ENCODE measurements at regions not wholly inside any gene's neighbourhood (a gene's known extent, or its start where the extent isn't known, plus 50 kb on each side); places are given as distances from the start of the nearest gene placed in this dataset.

DNA sequence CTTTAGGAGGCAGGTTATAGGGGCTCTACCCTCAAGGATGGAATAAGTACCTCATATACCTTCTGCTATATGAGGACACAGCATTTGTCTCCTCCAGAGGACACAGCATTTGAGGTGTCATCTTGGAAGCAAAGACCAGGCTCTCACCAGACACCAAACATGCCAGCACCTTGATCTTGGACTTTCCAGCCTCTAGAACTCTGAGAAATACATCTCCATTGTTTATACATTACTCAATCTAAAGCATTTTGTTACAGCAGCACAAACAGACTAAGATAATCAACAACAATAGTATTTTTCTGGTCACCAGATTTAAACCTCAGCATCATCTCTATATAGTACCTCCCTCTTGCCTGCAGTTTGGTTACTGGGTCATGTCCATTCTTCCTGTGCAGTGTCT is 237.5 kb upstream of the KLF3 start:
- TF ChIP-seq POLR2A (IDR thresholded peaks at IDR 0.05): no peak
- TF ChIP-seq, protein P1, sequence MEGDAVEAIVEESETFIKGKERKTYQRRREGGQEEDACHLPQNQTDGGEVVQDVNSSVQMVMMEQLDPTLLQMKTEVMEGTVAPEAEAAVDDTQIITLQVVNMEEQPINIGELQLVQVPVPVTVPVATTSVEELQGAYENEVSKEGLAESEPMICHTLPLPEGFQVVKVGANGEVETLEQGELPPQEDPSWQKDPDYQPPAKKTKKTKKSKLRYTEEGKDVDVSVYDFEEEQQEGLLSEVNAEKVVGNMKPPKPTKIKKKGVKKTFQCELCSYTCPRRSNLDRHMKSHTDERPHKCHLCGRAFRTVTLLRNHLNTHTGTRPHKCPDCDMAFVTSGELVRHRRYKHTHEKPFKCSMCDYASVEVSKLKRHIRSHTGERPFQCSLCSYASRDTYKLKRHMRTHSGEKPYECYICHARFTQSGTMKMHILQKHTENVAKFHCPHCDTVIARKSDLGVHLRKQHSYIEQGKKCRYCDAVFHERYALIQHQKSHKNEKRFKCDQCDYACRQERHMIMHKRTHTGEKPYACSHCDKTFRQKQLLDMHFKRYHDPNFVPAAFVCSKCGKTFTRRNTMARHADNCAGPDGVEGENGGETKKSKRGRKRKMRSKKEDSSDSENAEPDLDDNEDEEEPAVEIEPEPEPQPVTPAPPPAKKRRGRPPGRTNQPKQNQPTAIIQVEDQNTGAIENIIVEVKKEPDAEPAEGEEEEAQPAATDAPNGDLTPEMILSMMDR (IDR thresholded peaks at IDR 0.05): no peak
